Endothelial cell (in vitro differentiated cells): ENCODE measurements at regions not wholly inside any gene's neighbourhood (a gene's known extent, or its start where the extent isn't known, plus 50 kb on each side); places are given as distances from the start of the nearest gene placed in this dataset.

ENCODE experiments used
- DNase-seq: peaks from one replicate; pipeline ENCODE4 v3.0.0; 2021; ENCODE audit warnings: low spot score
- H3K27ac Mint-ChIP-seq: one replicate; pipeline ENCODE4 v1.8.0; 2021; ENCODE audit warnings: mixed read lengths, inconsistent platforms; ENCODE audit not compliant: unreplicated experiment
- H3K27me3 Mint-ChIP-seq: one replicate; pipeline ENCODE4 v1.8.0; 2021; ENCODE audit warnings: mild to moderate bottlenecking, moderate library complexity, mixed read lengths, inconsistent platforms; ENCODE audit not compliant: unreplicated experiment
- H3K36me3 Mint-ChIP-seq: one replicate; pipeline ENCODE4 v1.8.0; 2021; ENCODE audit warnings: mild to moderate bottlenecking, low read depth, mixed read lengths, inconsistent platforms; ENCODE audit not compliant: unreplicated experiment
- H3K4me1 Mint-ChIP-seq: one replicate; pipeline ENCODE4 v1.8.0; 2021; ENCODE audit warnings: mild to moderate bottlenecking, mixed read lengths, inconsistent platforms; ENCODE audit not compliant: unreplicated experiment
- H3K4me3 Mint-ChIP-seq: one replicate; pipeline ENCODE4 v1.8.0; 2021; ENCODE audit warnings: mild to moderate bottlenecking, mixed read lengths, inconsistent platforms; ENCODE audit not compliant: unreplicated experiment
- H3K9me3 Mint-ChIP-seq: one replicate; pipeline ENCODE4 v1.8.0; 2021; ENCODE audit warnings: mixed read lengths, inconsistent platforms; ENCODE audit not compliant: unreplicated experiment
- TF ChIP-seq, protein P1 (sequence below): fragments of 200-600 bp; sonication (generic); IDR thresholded peaks from one replicate; pipeline ENCODE4 v1.5.0; 2021; ENCODE audit warnings: antibody characterized with exemption; ENCODE audit not compliant: unreplicated experiment

DNA sequence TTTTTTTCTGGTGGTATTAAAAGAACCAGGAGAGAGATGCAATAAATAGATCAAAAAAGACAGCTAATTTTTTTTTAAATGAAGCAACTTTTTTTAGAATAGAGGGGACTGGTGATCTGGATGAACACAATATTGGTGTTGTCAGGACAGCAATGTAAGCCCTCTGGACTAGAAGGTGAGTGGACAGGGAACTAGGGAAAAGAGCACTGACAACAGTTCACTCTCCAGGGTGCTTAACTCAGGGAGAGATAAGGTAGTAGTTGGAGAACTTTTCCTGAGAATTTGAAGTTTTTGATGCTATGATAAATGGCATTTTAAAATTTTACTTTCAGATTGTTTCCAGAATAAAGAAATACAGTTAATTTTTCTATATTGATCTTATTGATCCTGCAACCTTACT, 158.3 kb upstream of the STAC start:
- no peaks in the 10 kb centered on the region for H3K4me1 Mint-ChIP-seq
- no peaks in the 10 kb centered on the region for H3K36me3 Mint-ChIP-seq
- H3K27me3 Mint-ChIP-seq: no peaks in the 10 kb centered on the region
- DNase-seq: no peak
- TF ChIP-seq, protein P1, sequence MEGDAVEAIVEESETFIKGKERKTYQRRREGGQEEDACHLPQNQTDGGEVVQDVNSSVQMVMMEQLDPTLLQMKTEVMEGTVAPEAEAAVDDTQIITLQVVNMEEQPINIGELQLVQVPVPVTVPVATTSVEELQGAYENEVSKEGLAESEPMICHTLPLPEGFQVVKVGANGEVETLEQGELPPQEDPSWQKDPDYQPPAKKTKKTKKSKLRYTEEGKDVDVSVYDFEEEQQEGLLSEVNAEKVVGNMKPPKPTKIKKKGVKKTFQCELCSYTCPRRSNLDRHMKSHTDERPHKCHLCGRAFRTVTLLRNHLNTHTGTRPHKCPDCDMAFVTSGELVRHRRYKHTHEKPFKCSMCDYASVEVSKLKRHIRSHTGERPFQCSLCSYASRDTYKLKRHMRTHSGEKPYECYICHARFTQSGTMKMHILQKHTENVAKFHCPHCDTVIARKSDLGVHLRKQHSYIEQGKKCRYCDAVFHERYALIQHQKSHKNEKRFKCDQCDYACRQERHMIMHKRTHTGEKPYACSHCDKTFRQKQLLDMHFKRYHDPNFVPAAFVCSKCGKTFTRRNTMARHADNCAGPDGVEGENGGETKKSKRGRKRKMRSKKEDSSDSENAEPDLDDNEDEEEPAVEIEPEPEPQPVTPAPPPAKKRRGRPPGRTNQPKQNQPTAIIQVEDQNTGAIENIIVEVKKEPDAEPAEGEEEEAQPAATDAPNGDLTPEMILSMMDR: no peak
- H3K27ac Mint-ChIP-seq: no peak overlapping the region
- H3K4me3 Mint-ChIP-seq: no peak overlapping the region
- H3K9me3 Mint-ChIP-seq: no peaks in the 10 kb centered on the region

DNA sequence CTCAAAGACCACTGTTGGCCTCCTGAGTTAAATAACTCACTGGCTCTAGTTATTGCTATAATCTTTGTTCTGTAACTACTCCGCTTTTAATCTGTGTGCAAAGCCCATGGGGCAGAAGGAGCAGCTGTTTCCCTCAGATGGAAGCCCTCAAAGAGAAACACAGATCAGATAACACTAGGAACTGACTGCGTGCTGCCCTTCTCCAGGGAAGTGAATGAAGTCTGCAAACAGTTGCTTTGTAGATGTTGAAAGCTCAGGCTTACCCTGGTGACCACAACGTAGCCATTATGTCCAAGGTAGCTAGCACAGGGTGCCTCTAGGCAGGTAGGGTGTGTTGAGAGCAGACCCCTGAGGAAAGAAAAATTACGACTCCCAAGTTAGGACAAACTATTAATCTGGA, 152.3 kb upstream of the STAC start:
- Mint-ChIP-seq H3K4me3 (no peak overlapping the region), H3K27ac (no peak overlapping the region), H3K4me1 (no peaks in the 10 kb centered on the region), H3K9me3 (no peaks in the 10 kb centered on the region), H3K36me3 (no peaks in the 10 kb centered on the region), H3K27me3 (peaks cover 1% of the 10 kb centered on the region)
- DNase-seq: no peak
- TF ChIP-seq, protein P1: no peak

DNA sequence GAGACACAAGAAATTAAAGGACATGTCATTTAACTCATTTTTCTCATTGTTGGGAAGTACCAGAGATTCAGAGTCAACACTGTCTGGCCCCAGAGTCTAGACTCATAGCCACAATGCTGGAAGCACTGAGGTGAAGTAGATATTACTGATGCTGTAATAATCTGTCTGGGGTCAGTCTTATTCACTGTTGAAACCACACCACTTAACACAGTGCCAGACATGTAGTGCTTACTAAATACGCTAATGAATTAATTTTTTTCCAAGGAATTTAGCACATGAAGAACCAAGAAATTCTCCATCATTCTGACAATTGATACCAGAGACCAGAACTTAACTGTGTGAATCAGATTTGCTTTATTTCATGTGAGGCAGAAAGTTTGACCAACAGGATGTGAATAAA, 150.8 kb upstream of the STAC start:
- Mint-ChIP-seq H3K27ac (no peak overlapping the region), H3K36me3 (no peaks in the 10 kb centered on the region), H3K27me3 (peaks cover 1% of the 10 kb centered on the region), H3K4me3 (no peak overlapping the region), H3K4me1 (no peaks in the 10 kb centered on the region), H3K9me3 (no peaks in the 10 kb centered on the region)
- TF ChIP-seq, protein P1: no peak
- DNase-seq: no peak

DNA sequence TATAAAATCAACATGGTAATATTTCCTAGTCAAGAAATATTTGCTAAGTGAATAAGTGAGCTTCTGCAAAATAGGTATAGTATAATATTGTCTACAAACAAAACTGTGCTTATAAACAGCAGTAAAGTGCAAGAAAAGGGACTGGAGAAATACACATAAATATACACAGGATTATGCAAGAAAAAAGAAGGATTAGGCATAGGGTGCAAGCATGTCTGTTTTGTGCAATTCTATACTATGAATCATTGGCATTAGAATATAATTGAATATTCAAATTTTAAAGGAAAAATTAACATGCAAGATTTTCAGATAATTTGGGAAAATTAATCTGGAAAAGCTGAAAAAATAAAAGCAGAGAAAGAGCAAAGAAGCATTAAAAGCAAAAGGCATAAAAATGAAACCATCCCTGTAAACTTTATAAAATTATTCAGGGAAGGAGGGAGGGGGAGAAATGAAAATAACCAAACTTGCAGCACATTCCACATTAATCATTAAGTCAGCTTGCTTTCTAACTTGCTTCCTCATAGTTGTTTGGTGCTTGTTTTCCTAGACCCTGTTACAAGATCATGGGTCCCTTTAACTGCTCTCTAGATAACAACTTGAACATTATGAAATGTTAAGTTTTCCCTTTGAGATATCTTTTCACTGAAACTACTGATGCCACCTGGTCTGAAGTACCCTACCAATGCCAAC, 147.4 kb upstream of the STAC start:
- Mint-ChIP-seq H3K36me3 (no peaks in the 10 kb centered on the region), H3K27ac (no peak overlapping the region), H3K4me3 (no peak overlapping the region), H3K27me3 (no peaks in the 10 kb centered on the region), H3K9me3 (no peaks in the 10 kb centered on the region), H3K4me1 (no peaks in the 10 kb centered on the region)
- DNase-seq: no peak
- TF ChIP-seq, protein P1: no peak

DNA sequence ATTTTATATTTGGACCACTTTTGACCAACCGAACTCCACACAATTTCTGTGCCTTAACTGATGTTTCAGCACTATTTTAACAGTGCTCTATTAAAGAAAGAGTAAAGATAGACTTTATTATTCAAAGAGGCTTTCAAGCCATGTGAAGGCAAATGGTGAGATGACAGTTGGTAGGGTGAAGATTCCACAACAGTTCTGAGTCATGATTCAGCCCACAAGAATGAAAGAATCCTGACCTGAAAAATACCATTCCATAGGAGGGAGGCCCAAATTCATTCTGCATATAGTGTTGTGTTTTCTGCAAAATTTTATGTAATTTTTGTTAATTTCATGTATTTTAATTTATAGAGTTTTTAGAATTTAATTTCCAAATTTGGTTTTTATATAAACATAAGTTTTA, 135.6 kb upstream of the STAC start:
- Mint-ChIP-seq H3K27ac (no peak overlapping the region), H3K9me3 (no peaks in the 10 kb centered on the region), H3K4me1 (no peaks in the 10 kb centered on the region), H3K27me3 (no peaks in the 10 kb centered on the region), H3K4me3 (no peak overlapping the region), H3K36me3 (no peaks in the 10 kb centered on the region)
- TF ChIP-seq, protein P1: no peak
- no peak for DNase-seq
